Subcutaneous abdominal adipose tissue (tissue), 5 donors: ENCODE measurements at regions not wholly inside any gene's neighbourhood (a gene's known extent, or its start where the extent isn't known, plus 50 kb on each side); places are given as distances from the start of the nearest gene placed in this dataset.

Experiments
- H3K27ac ChIP-seq: one replicate; pipeline ENCODE4 v1.7.0; 2013; ENCODE audit warnings: low read depth, mild to moderate bottlenecking, inconsistent platforms, low read length, moderate library complexity
- H3K27me3 ChIP-seq, 5 donors: one replicate each; pipeline ENCODE4 v1.7.0; 2013; ENCODE audit warnings: low read length in 5 of 5, inconsistent platforms in 1 of 5; ENCODE audit not compliant: control insufficient read depth in 5 of 5, insufficient read depth in 4 of 5
- H3K36me3 ChIP-seq, 5 donors: one replicate each; pipeline ENCODE4 v1.7.0; 2013; ENCODE audit warnings: low read length in 5 of 5; ENCODE audit not compliant: control insufficient read depth in 5 of 5, insufficient read depth in 5 of 5
- H3K4me1 ChIP-seq, 5 donors: one replicate each; pipeline ENCODE4 v1.7.0; 2013; ENCODE audit warnings: low read length in 5 of 5, mild to moderate bottlenecking in 3 of 5, moderate library complexity in 1 of 5; ENCODE audit not compliant: control insufficient read depth in 5 of 5, insufficient read depth in 5 of 5
- H3K4me3 ChIP-seq, 5 donors: one replicate each; pipeline ENCODE4 v1.7.0; 2013; ENCODE audit warnings: low read length in 5 of 5, low read depth in 1 of 5
- H3K9ac ChIP-seq, 5 donors: one replicate each; pipeline ENCODE4 v1.7.0; 2013; ENCODE audit warnings: low read length in 5 of 5, mild to moderate bottlenecking in 4 of 5, moderate library complexity in 3 of 5
- H3K9me3 ChIP-seq, 5 donors: one replicate each; pipeline ENCODE4 v1.7.0; 2013; ENCODE audit warnings: low read length in 5 of 5; ENCODE audit not compliant: control insufficient read depth in 5 of 5
- donor health status: healthy.
- donor health status: healthy.
- donor health status: healthy.
- donor health status: healthy.
- donor health status: healthy.

- H3K27me3 ChIP-seq = no peaks in the 10 kb centered on the region
- no peaks in the 10 kb centered on the region for H3K36me3 ChIP-seq
- no peak overlapping the region for H3K4me3 ChIP-seq
- no peak overlapping the region for H3K27ac ChIP-seq
- no peaks in the 10 kb centered on the region for H3K4me1 ChIP-seq
- peaks cover 0 to 2% (median 0%) of the 10 kb centered on the region in 5 donors for H3K9me3 ChIP-seq
- H3K9ac ChIP-seq = no peak overlapping the region
These were observed 1461.7 kb upstream of the PIK3C3 start for GRCh38 chr18:40493316-40493715.

- H3K27ac ChIP-seq = no peak overlapping the region
- no peak overlapping the region for H3K4me3 ChIP-seq
- H3K9me3 ChIP-seq = no peaks in the 10 kb centered on the region
- H3K4me1 ChIP-seq = no peaks in the 10 kb centered on the region
- no peak overlapping the region for H3K9ac ChIP-seq
- no peaks in the 10 kb centered on the region for H3K36me3 ChIP-seq
- H3K27me3 ChIP-seq = no peaks in the 10 kb centered on the region
These were observed 1465.7 kb upstream of the PIK3C3 start for GRCh38 chr18:40489301-40489700.

GRCh38 chr18:40485318-40485717, 1469.7 kb upstream of the PIK3C3 start:
- Histone ChIP-seq H3K4me3 (no peak overlapping the region), H3K27me3 (no peaks in the 10 kb centered on the region)

GRCh38 chr18:40473221-40474029, 1481.6 kb upstream of the PIK3C3 start:
- Histone ChIP-seq H3K9me3 (peaks cover 0 to 2% (median 0%) of the 10 kb centered on the region in 5 donors), H3K27ac (no peak overlapping the region), H3K27me3 (no peaks in the 10 kb centered on the region), H3K4me1 (no peaks in the 10 kb centered on the region), H3K4me3 (no peak overlapping the region), H3K36me3 (no peaks in the 10 kb centered on the region), H3K9ac (no peak overlapping the region)

More at GRCh38 chr18:40485318-40485717, 1469.7 kb upstream of the PIK3C3 start:
- no peaks in the 10 kb centered on the region for H3K4me1 ChIP-seq
- H3K27ac ChIP-seq = no peak overlapping the region
- H3K9ac ChIP-seq = no peak overlapping the region
- H3K36me3 ChIP-seq = no peaks in the 10 kb centered on the region
- H3K9me3 ChIP-seq = no peaks in the 10 kb centered on the region

- no peaks in the 10 kb centered on the region for H3K4me1 ChIP-seq
- no peak overlapping the region for H3K4me3 ChIP-seq
These were observed 1484.3 kb upstream of the PIK3C3 start for GRCh38 chr18:40470723-40471122.

GRCh38 chr18:40469851-40470250, 1485.2 kb upstream of the PIK3C3 start:
- Histone ChIP-seq H3K36me3 (no peaks in the 10 kb centered on the region), H3K9ac (no peak overlapping the region), H3K4me1 (no peaks in the 10 kb centered on the region), H3K4me3 (no peak overlapping the region), H3K27ac (no peak overlapping the region), H3K27me3 (no peaks in the 10 kb centered on the region), H3K9me3 (peaks cover 0 to 2% (median 0%) of the 10 kb centered on the region in 5 donors)

More at GRCh38 chr18:40470723-40471122, 1484.3 kb upstream of the PIK3C3 start:
- Histone ChIP-seq H3K36me3 (no peaks in the 10 kb centered on the region), H3K9me3 (peaks cover 0 to 2% (median 0%) of the 10 kb centered on the region in 5 donors), H3K9ac (no peak overlapping the region), H3K27ac (no peak overlapping the region), H3K27me3 (no peaks in the 10 kb centered on the region)

GRCh38 chr18:40469316-40469715, 1485.7 kb upstream of the PIK3C3 start:
- Histone ChIP-seq H3K9me3 (peaks cover 0 to 2% (median 0%) of the 10 kb centered on the region in 5 donors), H3K27me3 (no peaks in the 10 kb centered on the region), H3K4me1 (no peaks in the 10 kb centered on the region), H3K27ac (no peak overlapping the region), H3K9ac (no peak overlapping the region), H3K36me3 (no peaks in the 10 kb centered on the region), H3K4me3 (no peak overlapping the region)

- Histone ChIP-seq H3K36me3 (no peaks in the 10 kb centered on the region), H3K27me3 (no peaks in the 10 kb centered on the region), H3K4me3 (no peak overlapping the region), H3K9me3 (peaks cover 0 to 7% (median 0%) of the 10 kb centered on the region in 5 donors), H3K27ac (no peak overlapping the region), H3K4me1 (no peaks in the 10 kb centered on the region), H3K9ac (no peak overlapping the region)
These were observed 1491.0 kb upstream of the PIK3C3 start for GRCh38 chr18:40464032-40464431.

- no peaks in the 10 kb centered on the region for H3K27me3 ChIP-seq
- no peak overlapping the region for H3K9ac ChIP-seq
- H3K27ac ChIP-seq = no peak overlapping the region
- H3K4me1 ChIP-seq = no peaks in the 10 kb centered on the region
- no peaks in the 10 kb centered on the region for H3K36me3 ChIP-seq
- no peaks in the 10 kb centered on the region for H3K9me3 ChIP-seq
- no peak overlapping the region for H3K4me3 ChIP-seq
These were observed 1501.1 kb upstream of the PIK3C3 start for GRCh38 chr18:40453903-40454302.

- H3K27me3 ChIP-seq = no peaks in the 10 kb centered on the region
- H3K4me3 ChIP-seq = no peak overlapping the region
- H3K4me1 ChIP-seq = no peaks in the 10 kb centered on the region
- H3K9ac ChIP-seq = no peak overlapping the region
- no peak overlapping the region for H3K27ac ChIP-seq
- no peaks in the 10 kb centered on the region for H3K9me3 ChIP-seq
- H3K36me3 ChIP-seq = no peaks in the 10 kb centered on the region
These were observed 1502.4 kb upstream of the PIK3C3 start for GRCh38 chr18:40452599-40452998.
